ENCODE measurements at regions not wholly inside any gene's neighbourhood (a gene's known extent, or its start where the extent isn't known, plus 50 kb on each side); places are given as distances from the start of the nearest gene placed in this dataset.

- Histone ChIP-seq H3K9ac (ENCODE audit: low read length) (no peak overlapping the region), H3K27me3 (ENCODE audit: control insufficient read depth, insufficient read depth, low read length) (peaks cover 26% of the 10 kb centered on the region), H3K4me3 (ENCODE audit: low read length) (no peak overlapping the region), H3K9me3 (ENCODE audit: control insufficient read depth, low read length) (no peaks in the 10 kb centered on the region), H3K4me1 (ENCODE audit: control insufficient read depth, insufficient read depth, low read length) (no peaks in the 10 kb centered on the region), H3K36me3 (ENCODE audit: control insufficient read depth, insufficient read depth, low read length) (no peaks in the 10 kb centered on the region)
Observed at GRCh38 chr21:43274022-43274945, 105.5 kb downstream of the CRYAA start.

- Histone ChIP-seq H3K9ac (ENCODE audit: low read length) (no peak overlapping the region), H3K36me3 (ENCODE audit: control insufficient read depth, insufficient read depth, low read length) (no peaks in the 10 kb centered on the region), H3K27me3 (ENCODE audit: control insufficient read depth, insufficient read depth, low read length) (peaks cover 22% of the 10 kb centered on the region), H3K4me1 (ENCODE audit: control insufficient read depth, insufficient read depth, low read length) (no peaks in the 10 kb centered on the region), H3K9me3 (ENCODE audit: control insufficient read depth, low read length) (no peaks in the 10 kb centered on the region), H3K4me3 (ENCODE audit: low read length) (no peak overlapping the region)
Observed at GRCh38 chr21:43273708-43274021, 104.9 kb downstream of the CRYAA start.

- H3K36me3 ChIP-seq (ENCODE audit: control insufficient read depth, insufficient read depth, low read length): no peaks in the 10 kb centered on the region
- H3K27me3 ChIP-seq (ENCODE audit: control insufficient read depth, insufficient read depth, low read length): peaks cover 20% of the 10 kb centered on the region
- no peaks in the 10 kb centered on the region for H3K9me3 ChIP-seq (ENCODE audit: control insufficient read depth, low read length)
- H3K9ac ChIP-seq (ENCODE audit: low read length): no peak overlapping the region
- H3K4me3 ChIP-seq (ENCODE audit: low read length): no peak overlapping the region
- no peaks in the 10 kb centered on the region for H3K4me1 ChIP-seq (ENCODE audit: control insufficient read depth, insufficient read depth, low read length)
Observed at GRCh38 chr21:43273016-43273707, 104.4 kb downstream of the CRYAA start.

- H3K4me3 ChIP-seq (ENCODE audit: low read length): no peak overlapping the region
- H3K27me3 ChIP-seq (ENCODE audit: control insufficient read depth, insufficient read depth, low read length): peaks cover 20% of the 10 kb centered on the region
- H3K4me1 ChIP-seq (ENCODE audit: control insufficient read depth, insufficient read depth, low read length): no peaks in the 10 kb centered on the region
- H3K9me3 ChIP-seq (ENCODE audit: control insufficient read depth, low read length): no peaks in the 10 kb centered on the region
- no peak overlapping the region for H3K9ac ChIP-seq (ENCODE audit: low read length)
- no peaks in the 10 kb centered on the region for H3K36me3 ChIP-seq (ENCODE audit: control insufficient read depth, insufficient read depth, low read length)
Observed at GRCh38 chr21:43272591-43272990, 103.8 kb downstream of the CRYAA start.

DNA sequence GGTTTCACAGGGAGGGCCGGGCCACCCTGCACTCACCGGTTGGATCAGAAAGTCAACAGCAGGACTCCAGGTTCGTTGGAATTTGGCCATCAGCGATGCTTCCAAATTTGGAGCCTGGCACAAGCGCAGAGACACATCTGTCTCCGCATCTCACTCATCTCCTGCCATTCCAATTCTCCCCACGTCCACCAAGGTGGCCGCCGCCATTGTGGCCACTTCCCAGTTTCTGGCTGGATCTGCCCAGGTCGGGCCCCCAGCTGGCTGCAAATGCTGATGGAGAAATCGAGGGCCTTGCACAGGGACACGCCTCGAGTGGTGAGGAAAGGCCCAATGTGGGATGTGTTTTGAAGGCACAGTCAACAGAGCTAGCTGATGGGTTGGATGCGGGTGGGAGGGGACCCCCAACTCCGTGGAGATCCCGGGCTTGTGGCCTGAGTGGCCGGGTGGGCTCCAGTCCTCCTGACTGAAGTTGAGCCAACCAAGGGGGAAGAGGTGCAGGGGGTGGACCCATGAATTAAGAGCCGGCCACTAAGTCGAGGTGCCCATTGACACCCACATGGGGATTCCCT is 102.7 kb downstream of the CRYAA start:
- Histone ChIP-seq H3K36me3 (ENCODE audit: control insufficient read depth, insufficient read depth, low read length) (no peaks in the 10 kb centered on the region), H3K9me3 (ENCODE audit: control insufficient read depth, low read length) (no peaks in the 10 kb centered on the region), H3K9ac (ENCODE audit: low read length) (no peak overlapping the region), H3K4me3 (ENCODE audit: low read length) (no peak overlapping the region), H3K27me3 (ENCODE audit: control insufficient read depth, insufficient read depth, low read length) (peaks cover 14% of the 10 kb centered on the region), H3K4me1 (ENCODE audit: control insufficient read depth, insufficient read depth, low read length) (no peaks in the 10 kb centered on the region)

GRCh38 chr21:43270800-43271301 is 102.0 kb downstream of the CRYAA start:
- Histone ChIP-seq H3K9ac (ENCODE audit: low read length) (no peak overlapping the region), H3K4me1 (ENCODE audit: control insufficient read depth, insufficient read depth, low read length) (no peaks in the 10 kb centered on the region), H3K27me3 (ENCODE audit: control insufficient read depth, insufficient read depth, low read length) (peaks cover 8% of the 10 kb centered on the region), H3K4me3 (ENCODE audit: low read length) (no peak overlapping the region), H3K9me3 (ENCODE audit: control insufficient read depth, low read length) (no peaks in the 10 kb centered on the region), H3K36me3 (ENCODE audit: control insufficient read depth, insufficient read depth, low read length) (no peaks in the 10 kb centered on the region)

DNA sequence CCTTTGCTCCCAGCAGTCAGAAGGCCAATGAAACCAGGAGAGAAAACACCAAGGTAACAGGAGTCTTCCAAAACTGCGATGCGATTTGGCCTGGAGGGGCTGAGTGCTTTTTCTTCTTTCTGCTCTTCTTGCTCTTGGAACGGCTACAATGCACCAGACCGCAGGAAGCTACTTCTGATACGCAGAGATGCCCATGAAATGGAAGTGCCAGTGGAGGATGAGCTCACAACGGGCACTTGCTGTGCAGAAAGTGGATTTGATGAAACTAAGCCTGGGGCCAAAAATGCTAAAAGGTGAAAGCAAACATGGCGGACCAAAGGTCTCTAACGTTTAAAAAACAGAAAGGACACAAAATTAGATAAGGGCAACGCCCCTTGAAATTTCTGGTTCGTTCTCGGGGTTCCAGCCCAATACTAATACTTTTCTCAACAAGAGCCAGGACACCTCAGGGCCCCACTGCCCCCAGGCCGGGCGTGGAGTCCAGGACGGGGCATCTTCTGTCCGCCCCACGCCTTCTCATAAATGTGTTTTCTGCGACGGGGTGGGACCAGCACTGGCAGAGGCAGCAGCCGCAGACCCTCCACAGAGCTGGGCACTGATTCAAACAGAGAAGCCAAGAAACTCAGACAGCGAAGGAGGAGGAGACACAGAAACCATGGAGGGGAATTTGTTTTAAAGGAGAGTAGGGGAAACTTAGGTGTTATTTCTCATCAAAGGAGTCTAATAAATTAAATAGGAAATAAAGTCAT is 101.3 kb downstream of the CRYAA start:
- Histone ChIP-seq H3K4me1 (ENCODE audit: control insufficient read depth, insufficient read depth, low read length) (no peaks in the 10 kb centered on the region), H3K27me3 (ENCODE audit: control insufficient read depth, insufficient read depth, low read length) (peaks cover 5% of the 10 kb centered on the region), H3K9me3 (ENCODE audit: control insufficient read depth, low read length) (no peaks in the 10 kb centered on the region), H3K4me3 (ENCODE audit: low read length) (no peak overlapping the region), H3K36me3 (ENCODE audit: control insufficient read depth, insufficient read depth, low read length) (no peaks in the 10 kb centered on the region), H3K9ac (ENCODE audit: low read length) (no peak overlapping the region)

GRCh38 chr21:43269440-43269839 is 100.6 kb downstream of the CRYAA start:
- Histone ChIP-seq H3K27me3 (ENCODE audit: control insufficient read depth, insufficient read depth, low read length) (peaks cover 5% of the 10 kb centered on the region), H3K9me3 (ENCODE audit: control insufficient read depth, low read length) (no peaks in the 10 kb centered on the region), H3K36me3 (ENCODE audit: control insufficient read depth, insufficient read depth, low read length) (no peaks in the 10 kb centered on the region), H3K4me1 (ENCODE audit: control insufficient read depth, insufficient read depth, low read length) (no peaks in the 10 kb centered on the region), H3K4me3 (ENCODE audit: low read length) (no peak overlapping the region), H3K9ac (ENCODE audit: low read length) (no peak overlapping the region)

- Histone ChIP-seq H3K9ac (ENCODE audit: low read length) (no peak overlapping the region), H3K36me3 (ENCODE audit: control insufficient read depth, insufficient read depth, low read length) (no peaks in the 10 kb centered on the region), H3K4me1 (ENCODE audit: control insufficient read depth, insufficient read depth, low read length) (no peaks in the 10 kb centered on the region), H3K9me3 (ENCODE audit: control insufficient read depth, low read length) (no peaks in the 10 kb centered on the region), H3K4me3 (ENCODE audit: low read length) (no peak overlapping the region), H3K27me3 (ENCODE audit: control insufficient read depth, insufficient read depth, low read length) (peaks cover 5% of the 10 kb centered on the region)
Observed at GRCh38 chr21:43268804-43269186, 100.0 kb downstream of the CRYAA start.

- Histone ChIP-seq H3K27me3 (ENCODE audit: control insufficient read depth, insufficient read depth, low read length) (peaks cover under 1% of the 10 kb centered on the region), H3K4me3 (ENCODE audit: low read length) (no peak overlapping the region), H3K36me3 (ENCODE audit: control insufficient read depth, insufficient read depth, low read length) (no peaks in the 10 kb centered on the region), H3K9me3 (ENCODE audit: control insufficient read depth, low read length) (no peaks in the 10 kb centered on the region), H3K4me1 (ENCODE audit: control insufficient read depth, insufficient read depth, low read length) (no peaks in the 10 kb centered on the region), H3K9ac (ENCODE audit: low read length) (no peak overlapping the region)
Observed at GRCh38 chr21:43268086-43268803, 99.4 kb downstream of the CRYAA start.

DNA sequence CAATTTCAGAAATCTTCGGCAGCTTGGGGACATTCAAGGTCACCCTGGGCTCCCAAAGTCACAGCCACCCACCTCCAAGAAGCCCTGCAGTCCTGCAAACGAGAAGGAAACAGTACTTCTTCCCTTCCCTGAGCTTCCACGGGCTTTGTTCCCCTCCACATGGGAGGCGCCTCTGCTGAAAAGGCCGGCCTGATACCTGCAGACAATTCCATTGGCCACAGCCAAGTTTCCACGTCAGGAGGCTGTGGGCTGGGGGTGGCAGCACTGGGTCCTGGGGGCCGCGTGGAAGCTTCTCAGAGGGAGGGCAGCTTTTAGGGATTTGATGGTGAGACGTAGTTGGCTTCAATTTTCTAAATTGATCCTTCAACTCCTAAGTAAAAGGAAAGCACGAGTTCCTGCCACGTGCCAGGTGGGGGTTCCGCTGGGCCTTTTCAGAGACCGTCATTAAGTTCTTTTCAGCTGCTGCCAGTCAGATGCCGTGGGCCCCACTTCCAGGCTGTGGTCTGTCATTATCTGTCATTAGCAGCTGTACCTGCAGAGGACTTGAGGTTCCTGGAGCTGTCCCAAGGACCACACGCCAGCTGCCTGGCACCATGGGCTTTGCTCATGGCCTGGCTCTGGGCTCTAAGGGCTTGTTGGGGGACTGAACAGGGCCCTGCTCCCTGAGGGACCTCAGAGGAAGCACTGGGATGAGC is 98.7 kb downstream of the CRYAA start:
- Histone ChIP-seq H3K4me1 (ENCODE audit: control insufficient read depth, insufficient read depth, low read length) (no peaks in the 10 kb centered on the region), H3K36me3 (ENCODE audit: control insufficient read depth, insufficient read depth, low read length) (no peaks in the 10 kb centered on the region), H3K27me3 (ENCODE audit: control insufficient read depth, insufficient read depth, low read length) (no peaks in the 10 kb centered on the region), H3K4me3 (ENCODE audit: low read length) (no peak overlapping the region), H3K9ac (ENCODE audit: low read length) (no peak overlapping the region), H3K9me3 (ENCODE audit: control insufficient read depth, low read length) (no peaks in the 10 kb centered on the region)

Data from mucosa of stomach (tissue), 1 donor.